ENCODE measurements at regions not wholly inside any gene's neighbourhood (a gene's known extent, or its start where the extent isn't known, plus 50 kb on each side); places are given as distances from the start of the nearest gene placed in this dataset.

- Histone ChIP-seq H2AK5ac (ENCODE audit: insufficient read length, low read length) (no peak overlapping the region), H3T11ph (ENCODE audit: low read length) (no peak overlapping the region), H3K4ac (ENCODE audit: low read depth, low read length) (no peak overlapping the region), H3K79me1 (ENCODE audit: insufficient read depth, low read depth, low read length, poor library complexity, severe bottlenecking) (no peaks in the 10 kb centered on the region), H4K91ac (ENCODE audit: insufficient read length, low read depth, low read length) (no peak overlapping the region), H2BK20ac (ENCODE audit: low read depth, low read length, poor library complexity, severe bottlenecking) (no peak overlapping the region), H3K14ac (ENCODE audit: insufficient read depth, low read length) (no peak overlapping the region), H3K27me3 (ENCODE audit: insufficient read depth, low read length) (no peaks in the 10 kb centered on the region), H3K56ac (ENCODE audit: insufficient read length, low read depth, low read length) (no peak overlapping the region), H3K23me2 (ENCODE audit: insufficient read length, low read depth, low read length, poor library complexity, severe bottlenecking) (no peaks in the 10 kb centered on the region), H2AFZ (ENCODE audit: low read length) (no peak overlapping the region), H3K79me2 (ENCODE audit: insufficient read depth, low read length) (no peaks in the 10 kb centered on the region), H4K8ac (replicated peaks; ENCODE audit: insufficient read length, low read depth, low read length) (no peak overlapping the region), H4K5ac (ENCODE audit: insufficient read length, low read depth, low read length) (no peak overlapping the region), H2BK15ac (ENCODE audit: low read depth, low read length) (no peak overlapping the region), H3K18ac (ENCODE audit: insufficient read length, low read depth, low read length) (no peak overlapping the region), H2BK12ac (ENCODE audit: insufficient read length, low read depth, low read length) (peak overlapping the region; percentile 8), H3K9ac (ENCODE audit: extremely low read depth, insufficient read length, low read length) (no peak overlapping the region), H2BK120ac (ENCODE audit: low read depth, low read length, poor library complexity, severe bottlenecking) (no peak overlapping the region), H3K27ac (ENCODE audit: insufficient read length, low read depth, low read length) (no peak overlapping the region), H4K20me1 (ENCODE audit: control insufficient read depth, insufficient read depth, insufficient read length) (no peaks in the 10 kb centered on the region), H3K4me2 (ENCODE audit: insufficient read depth, insufficient read length, low read length) (no peak overlapping the region), H3K4me1 (ENCODE audit: insufficient read depth, low read length) (no peaks in the 10 kb centered on the region), H2BK5ac (ENCODE audit: insufficient read length, low read length) (no peak overlapping the region), H3K23ac (ENCODE audit: insufficient read length, low read depth, low read length) (no peak overlapping the region), H3K9me3 (ENCODE audit: control insufficient read depth, low read depth, low read length) (no peaks in the 10 kb centered on the region)
- no peak overlapping the region for H3K4me3 Mint-ChIP-seq
- TF ChIP-seq CTCF (conservative IDR thresholded peaks at IDR 0.05): no peak
- H3K9me3 Mint-ChIP-seq: no peaks in the 10 kb centered on the region
- peaks cover 2% of the 10 kb centered on the region; the same call in 1 of the 2 replicates for H3K27me3 Mint-ChIP-seq (ENCODE audit: low read depth)
- no peak for DNase-seq
- H3K4me1 Mint-ChIP-seq: peaks cover 8 to 9% of the 10 kb centered on the region in 2 experiments
- no peaks in the 10 kb centered on the region for H3K36me3 Mint-ChIP-seq (ENCODE audit: insufficient read depth in 1 of 3, low read depth in 3 of 3)
- no CpG with 5 or more reads among the region's 3 CpGs for WGBS (ENCODE audit: extremely low coverage, insufficient read length, low lambda C conversion rate)
- H3K27ac Mint-ChIP-seq: no peak overlapping the region
These were observed 270.5 kb downstream of the PHF14 start for GRCh38 chr7:11244149-11244548.
